Uterus (tissue), 2 donors: ENCODE measurements at regions not wholly inside any gene's neighbourhood (a gene's known extent, or its start where the extent isn't known, plus 50 kb on each side); places are given as distances from the start of the nearest gene placed in this dataset.

Experiments used
- POLR2A ChIP-seq, 2 donors: fragments of 450-650 bp; IDR thresholded peaks; one replicate each; pipeline ENCODE4 v1.6.1; 2016; ENCODE audit warnings: antibody characterized with exemption in 2 of 2, mild to moderate bottlenecking in 1 of 2, moderate library complexity in 1 of 2
- TF ChIP-seq, protein P1 (sequence below), 4 experiments: fragments of 200-600 bp in 2 of 4; fragments of 450-650 bp in 2 of 4; sonication (generic) in 2 of 4; IDR thresholded peaks; one replicate each; pipeline ENCODE4 v1.5.1; 2016 to 2019; ENCODE audit warnings: antibody characterized with exemption in 4 of 4, mild to moderate bottlenecking in 2 of 4, moderate library complexity in 1 of 4

- no peak for TF ChIP-seq POLR2A (IDR thresholded peaks at IDR 0.05)
- TF ChIP-seq, protein P1, sequence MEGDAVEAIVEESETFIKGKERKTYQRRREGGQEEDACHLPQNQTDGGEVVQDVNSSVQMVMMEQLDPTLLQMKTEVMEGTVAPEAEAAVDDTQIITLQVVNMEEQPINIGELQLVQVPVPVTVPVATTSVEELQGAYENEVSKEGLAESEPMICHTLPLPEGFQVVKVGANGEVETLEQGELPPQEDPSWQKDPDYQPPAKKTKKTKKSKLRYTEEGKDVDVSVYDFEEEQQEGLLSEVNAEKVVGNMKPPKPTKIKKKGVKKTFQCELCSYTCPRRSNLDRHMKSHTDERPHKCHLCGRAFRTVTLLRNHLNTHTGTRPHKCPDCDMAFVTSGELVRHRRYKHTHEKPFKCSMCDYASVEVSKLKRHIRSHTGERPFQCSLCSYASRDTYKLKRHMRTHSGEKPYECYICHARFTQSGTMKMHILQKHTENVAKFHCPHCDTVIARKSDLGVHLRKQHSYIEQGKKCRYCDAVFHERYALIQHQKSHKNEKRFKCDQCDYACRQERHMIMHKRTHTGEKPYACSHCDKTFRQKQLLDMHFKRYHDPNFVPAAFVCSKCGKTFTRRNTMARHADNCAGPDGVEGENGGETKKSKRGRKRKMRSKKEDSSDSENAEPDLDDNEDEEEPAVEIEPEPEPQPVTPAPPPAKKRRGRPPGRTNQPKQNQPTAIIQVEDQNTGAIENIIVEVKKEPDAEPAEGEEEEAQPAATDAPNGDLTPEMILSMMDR (IDR thresholded peaks at IDR 0.05), result no peak
These were observed 738.0 kb upstream of the PITX2 start for GRCh38 chr4:111360906-111361305.
